GM18951 (cell line): ENCODE measurements at regions not wholly inside any gene's neighbourhood (a gene's known extent, or its start where the extent isn't known, plus 50 kb on each side); places are given as distances from the start of the nearest gene placed in this dataset.

Experiments used
- POLR2A ChIP-seq: IDR thresholded peaks from 4 replicates; pipeline ENCODE4 v1.6.1; 2011; ENCODE audit warnings: mild to moderate bottlenecking; ENCODE audit not compliant: insufficient read length, insufficient read depth; ENCODE audit errors: extremely low read depth
- in situ Hi-C: fragments of 300-500 bp; cut with MboI; formaldehyde crosslinking; loops from one replicate; pipeline ENCODE4 v1.12.0; 2022; ENCODE audit warnings: low sequenced_read_pairs, mixed read lengths, inconsistent platforms; ENCODE audit not compliant: unreplicated experiment

- TF ChIP-seq POLR2A = no peak
- in situ Hi-C loops = no loop called here
These were observed 1145.0 kb downstream of the MAT2B start for GRCh38 chr5:164650427-164650826.

GRCh38 chr5:164651546-164652275 is 1146.3 kb downstream of the MAT2B start:
- TF ChIP-seq POLR2A = no peak
- in situ Hi-C loops = no loop called here

- TF ChIP-seq POLR2A = no peak
- in situ Hi-C loops = no loop called here
These were observed 1146.8 kb downstream of the MAT2B start for GRCh38 chr5:164652276-164652660.

- in situ Hi-C loops = no loop called here
- no peak for TF ChIP-seq POLR2A
These were observed 1158.0 kb downstream of the MAT2B start for GRCh38 chr5:164663198-164663989.

- in situ Hi-C loops = no loop called here
- no peak for TF ChIP-seq POLR2A
These were observed 1166.2 kb downstream of the MAT2B start for GRCh38 chr5:164671640-164672039.

GRCh38 chr5:164672205-164672604 is 1166.8 kb downstream of the MAT2B start:
- in situ Hi-C loops = no loop called here
- no peak for TF ChIP-seq POLR2A

- no peak for TF ChIP-seq POLR2A
- in situ Hi-C loops = no loop called here
These were observed 1167.7 kb downstream of the MAT2B start for GRCh38 chr5:164672931-164673694.

GRCh38 chr5:164679461-164679860 is 1174.0 kb downstream of the MAT2B start:
- no peak for TF ChIP-seq POLR2A
- in situ Hi-C loops = no loop called here

GRCh38 chr5:164680216-164680615 is 1174.8 kb downstream of the MAT2B start:
- no peak for TF ChIP-seq POLR2A
- in situ Hi-C loops = no loop called here

- no peak for TF ChIP-seq POLR2A
- in situ Hi-C loops = no loop called here
These were observed 1175.5 kb downstream of the MAT2B start for GRCh38 chr5:164680812-164681520.

- TF ChIP-seq POLR2A = no peak
- in situ Hi-C loops = no loop called here
These were observed 1182.0 kb downstream of the MAT2B start for GRCh38 chr5:164687391-164687790.

GRCh38 chr5:164688437-164688836 is 1183.0 kb downstream of the MAT2B start:
- TF ChIP-seq POLR2A = no peak
- in situ Hi-C loops = no loop called here

GRCh38 chr5:164708831-164709230 is 1203.4 kb downstream of the MAT2B start:
- no peak for TF ChIP-seq POLR2A
- in situ Hi-C loops = no loop called here
